GM18517 (cell line): ENCODE measurements at regions not wholly inside any gene's neighbourhood (a gene's known extent, or its start where the extent isn't known, plus 50 kb on each side); places are given as distances from the start of the nearest gene placed in this dataset.
"Not testable (repeated sequence)": the region's sequence is repeated elsewhere in the genome, so short reads cannot be mapped to it uniquely, and the experiment has no call there.

Experiments used
- ATAC-seq: cut with Tn5 transposase; IDR thresholded peaks from one replicate; pipeline ENCODE4 v1.9.1; 2021; ENCODE audit warnings: mild to moderate bottlenecking, moderate library complexity; ENCODE audit not compliant: unreplicated experiment

DNA sequence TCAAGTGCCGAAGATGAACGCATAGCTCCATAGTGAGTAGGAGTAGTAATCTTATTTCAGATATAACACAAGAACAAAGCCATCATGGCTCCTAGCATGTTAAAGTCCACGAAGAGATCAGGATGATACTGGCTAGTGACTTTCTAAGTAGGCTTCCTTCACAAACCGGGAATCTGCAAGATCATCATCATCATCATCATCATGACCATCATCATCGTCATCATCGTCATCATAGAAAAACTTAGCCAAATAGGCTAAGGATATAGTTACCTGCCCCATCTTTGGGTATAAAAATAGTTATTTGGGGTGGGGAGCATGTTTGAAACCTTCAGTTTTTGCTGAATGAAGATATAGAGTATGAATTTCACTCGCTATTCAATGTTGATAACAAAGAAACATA lies 57.9 kb downstream of the PYDC2 start:
- ATAC-seq, result no peak

GRCh38 chr3:191521055-191521454 lies 60.1 kb downstream of the PYDC2 start:
- no peak for ATAC-seq

DNA sequence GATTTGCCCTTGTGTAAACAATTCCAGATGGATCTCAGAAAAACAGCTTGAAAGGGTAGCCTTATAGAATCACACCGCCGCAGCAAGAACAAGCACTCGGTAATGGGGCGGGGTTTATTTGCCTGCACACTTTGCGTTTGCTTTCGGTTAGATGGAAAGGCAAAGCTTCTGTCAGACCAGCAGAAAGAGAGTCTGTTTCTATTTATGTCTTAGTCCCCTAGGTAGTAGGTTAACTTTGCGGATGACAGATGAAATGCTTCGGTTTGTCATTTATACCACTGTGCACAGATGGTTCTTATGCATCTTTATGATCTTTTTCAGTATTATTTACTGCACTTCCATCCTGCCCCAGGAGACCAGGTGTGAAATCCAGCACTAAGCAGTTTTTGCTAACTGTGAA lies 62.2 kb downstream of the PYDC2 start:
- ATAC-seq, result no peak

GRCh38 chr3:191528589-191528988 lies 67.6 kb downstream of the PYDC2 start:
- no peak for ATAC-seq

DNA sequence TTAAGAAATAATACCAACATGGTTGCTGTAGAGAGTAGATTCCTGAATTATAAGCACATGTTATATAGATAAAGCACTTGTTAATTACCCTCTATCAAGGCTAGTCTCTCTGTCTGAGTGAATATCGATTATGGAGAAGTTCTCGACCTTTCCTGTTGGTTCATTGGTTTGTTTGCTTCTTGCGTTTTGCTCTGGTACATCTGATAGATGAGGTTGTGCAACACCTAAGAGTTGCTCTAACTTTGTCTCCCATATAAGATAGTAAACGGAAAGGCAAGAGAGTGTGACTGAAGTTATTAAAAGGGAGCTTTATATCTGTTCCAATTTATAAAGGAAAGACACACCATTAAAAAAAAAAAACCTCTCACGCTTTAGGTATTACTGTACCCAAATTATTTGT lies 69.0 kb downstream of the PYDC2 start:
- no peak for ATAC-seq

GRCh38 chr3:191531434-191531972 lies 70.5 kb downstream of the PYDC2 start:
- ATAC-seq, result no peak

GRCh38 chr3:191543018-191543417 lies 82.1 kb downstream of the PYDC2 start:
- ATAC-seq, result no peak

DNA sequence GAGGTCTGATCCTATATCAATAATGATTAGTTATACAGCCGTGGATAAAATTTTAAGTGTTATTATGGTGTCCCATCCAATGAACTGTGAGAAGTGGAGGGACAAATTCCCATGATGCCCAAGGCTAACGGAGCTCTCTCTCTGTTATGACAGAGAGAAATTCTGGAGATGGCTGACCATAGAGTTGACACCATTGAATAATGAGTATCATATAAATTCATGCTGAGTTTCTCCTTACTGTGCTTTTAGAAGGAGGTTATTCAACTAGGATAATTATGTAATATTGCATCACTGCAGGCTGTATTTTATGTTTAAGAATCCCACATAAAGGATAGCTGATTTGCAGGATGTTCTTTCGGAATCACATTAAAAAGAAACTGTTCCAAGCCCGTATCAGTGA lies 82.9 kb downstream of the PYDC2 start:
- ATAC-seq, result no peak

DNA sequence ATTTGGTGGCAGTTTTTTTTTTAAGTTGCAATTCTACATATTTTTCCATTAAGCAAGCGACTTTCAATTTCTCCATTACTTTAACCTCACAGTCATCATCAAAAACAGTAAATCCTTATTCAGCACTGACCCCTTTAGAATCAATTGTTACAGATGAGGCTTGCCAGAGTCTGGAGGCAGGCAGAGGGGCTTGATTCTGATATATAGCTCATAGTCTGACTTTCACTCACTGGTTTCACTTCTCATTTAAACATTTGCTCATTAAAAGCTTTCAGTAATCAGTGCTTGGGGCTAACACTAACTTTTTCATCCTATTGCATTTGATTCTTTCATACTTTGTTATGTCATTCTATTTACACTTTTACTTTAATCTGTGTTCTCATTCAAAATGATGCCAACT lies 88.4 kb downstream of the PYDC2 start:
- ATAC-seq, result no peak

DNA sequence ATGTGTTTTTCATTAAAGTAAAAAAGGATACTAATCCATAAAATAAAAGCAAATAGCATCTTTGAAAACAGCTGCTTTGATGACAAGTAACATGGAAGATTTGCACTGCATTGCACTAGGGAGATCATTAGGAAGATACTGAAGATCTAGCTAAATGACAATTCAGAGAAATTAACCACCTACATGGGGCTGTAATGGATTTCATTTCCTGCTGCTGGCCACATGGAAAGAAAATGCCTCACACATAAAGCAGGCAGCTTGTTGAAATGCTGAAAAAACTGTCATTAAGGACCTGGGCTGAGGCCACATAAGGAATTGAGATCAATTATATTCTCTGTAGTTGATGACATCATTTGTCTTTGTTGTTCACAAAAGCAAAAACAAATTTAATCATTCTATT lies 94.1 kb downstream of the PYDC2 start:
- ATAC-seq, result no peak

GRCh38 chr3:191557322-191557721 lies 96.4 kb downstream of the PYDC2 start:
- ATAC-seq, result no peak

- ATAC-seq, result no peak
Measured at GRCh38 chr3:191563722-191564121, 102.8 kb downstream of the PYDC2 start.

GRCh38 chr3:191566469-191566868 lies 105.5 kb downstream of the PYDC2 start:
- ATAC-seq, result no peak

DNA sequence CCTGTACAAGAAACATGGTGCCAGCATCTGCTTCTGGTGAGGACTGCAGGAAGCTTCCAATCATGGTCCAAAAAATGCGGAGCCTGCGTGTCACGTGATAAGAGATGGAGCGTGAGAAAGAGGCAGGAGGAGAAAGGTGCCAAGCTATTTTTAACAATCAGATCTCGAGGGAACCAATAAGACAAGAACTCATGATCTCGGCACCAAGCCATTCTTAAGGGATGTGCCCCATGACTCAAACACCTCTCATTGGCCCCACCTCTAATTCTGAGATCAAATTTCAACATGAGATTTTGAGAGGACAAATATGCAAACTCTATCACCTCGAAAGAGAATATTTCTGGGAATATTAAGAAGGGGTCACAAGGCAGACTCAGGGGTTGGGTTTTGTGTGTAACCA lies 107.2 kb downstream of the PYDC2 start:
- ATAC-seq, result no peak

GRCh38 chr3:191592105-191592504 lies 131.1 kb downstream of the PYDC2 start:
- no peak for ATAC-seq

- no peak for ATAC-seq
Measured at GRCh38 chr3:191593486-191593885, 132.5 kb downstream of the PYDC2 start.

DNA sequence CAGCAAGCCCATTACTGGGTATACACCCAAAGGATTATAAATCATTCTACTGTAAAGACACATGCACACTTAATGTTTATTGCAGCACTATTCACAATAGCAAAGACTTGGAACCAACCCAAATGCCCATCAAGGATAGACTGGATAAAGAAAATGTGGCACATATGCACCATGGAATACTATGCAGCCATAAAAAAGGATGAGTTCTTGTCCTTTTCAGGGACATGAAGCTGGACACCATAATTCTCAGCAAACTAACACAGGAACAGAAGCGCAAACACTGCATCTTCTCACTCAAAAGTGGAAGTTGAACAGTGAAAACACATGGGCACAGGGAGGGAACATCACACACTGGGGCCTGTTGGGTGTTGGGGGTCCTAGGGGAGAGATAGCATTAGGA lies 154.5 kb downstream of the PYDC2 start:
- not testable (repeated sequence) for ATAC-seq

DNA sequence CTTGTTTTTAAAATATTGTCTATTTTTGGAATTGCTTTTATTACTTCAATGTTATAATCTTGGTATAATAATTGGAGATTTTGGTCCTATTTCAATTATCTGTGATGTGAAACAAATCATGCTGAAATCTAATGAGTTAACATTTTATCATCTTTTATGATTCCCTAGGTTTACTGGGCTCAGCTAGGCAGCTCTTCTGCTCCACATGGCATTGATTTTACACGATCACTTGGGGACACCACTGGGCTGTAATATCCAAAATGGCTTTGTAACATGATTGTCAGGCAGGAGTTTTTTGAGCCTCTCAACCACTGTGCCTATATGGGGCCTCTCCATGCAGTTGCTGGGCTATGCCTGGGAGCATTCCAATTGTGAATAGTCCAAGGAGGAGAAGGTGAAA lies 163.3 kb downstream of the PYDC2 start:
- no peak for ATAC-seq

DNA sequence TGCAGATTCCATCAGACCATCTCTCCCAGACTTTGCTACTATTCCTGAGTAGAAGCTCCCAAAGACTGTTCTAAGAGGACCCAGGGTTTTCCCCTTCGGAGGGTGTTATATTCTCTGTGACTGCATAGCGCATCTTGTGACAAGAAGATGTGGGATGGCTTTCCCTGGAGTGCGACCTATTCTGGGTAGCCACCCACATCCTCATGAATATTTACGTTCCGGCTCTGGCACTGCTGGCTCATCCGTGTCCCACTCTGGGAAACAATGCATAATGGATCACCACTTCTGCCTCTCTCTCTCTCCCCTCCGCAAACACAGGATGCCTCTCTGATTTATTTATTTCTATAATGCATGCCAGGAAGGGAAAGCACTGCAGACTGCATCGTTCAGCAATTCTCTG lies 166.1 kb downstream of the PYDC2 start:
- ATAC-seq, result no peak

DNA sequence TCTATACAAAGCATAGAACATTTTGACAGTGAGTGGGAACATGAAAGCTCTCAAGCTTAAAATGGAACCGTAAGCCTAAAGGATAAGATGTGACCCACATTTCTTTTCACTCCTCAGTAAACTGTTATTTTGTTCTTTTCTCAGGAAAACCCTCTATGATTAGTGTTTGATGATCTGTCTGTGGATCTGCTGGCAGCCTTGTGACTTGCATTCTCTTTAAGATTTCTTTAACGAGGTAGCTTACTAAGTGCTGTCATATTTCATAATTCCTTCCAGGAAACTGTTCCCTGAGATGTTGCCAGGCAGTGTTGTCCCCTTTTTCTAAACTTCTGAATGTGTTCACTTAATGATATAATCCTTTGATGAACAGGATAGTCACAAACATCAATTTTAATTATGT lies 167.6 kb downstream of the PYDC2 start:
- no peak for ATAC-seq

DNA sequence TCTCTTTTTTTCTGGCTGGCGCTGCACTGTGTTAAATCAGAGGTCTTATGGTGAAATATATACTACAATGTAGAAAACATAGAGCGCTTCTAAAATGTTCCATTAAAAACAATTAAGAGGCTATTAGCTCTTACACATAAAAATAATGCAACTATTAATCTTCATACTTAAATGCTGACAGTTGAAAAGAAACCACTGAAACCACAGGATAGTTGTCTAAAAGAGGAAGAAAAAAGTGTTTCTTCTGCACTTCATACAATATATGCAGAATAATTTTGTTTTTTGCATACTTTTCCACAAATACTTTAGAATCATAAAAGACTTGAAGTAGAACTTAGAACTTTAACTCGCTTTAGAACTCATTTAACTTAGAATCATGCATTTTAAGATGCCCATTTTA lies 170.5 kb downstream of the PYDC2 start:
- no peak for ATAC-seq

DNA sequence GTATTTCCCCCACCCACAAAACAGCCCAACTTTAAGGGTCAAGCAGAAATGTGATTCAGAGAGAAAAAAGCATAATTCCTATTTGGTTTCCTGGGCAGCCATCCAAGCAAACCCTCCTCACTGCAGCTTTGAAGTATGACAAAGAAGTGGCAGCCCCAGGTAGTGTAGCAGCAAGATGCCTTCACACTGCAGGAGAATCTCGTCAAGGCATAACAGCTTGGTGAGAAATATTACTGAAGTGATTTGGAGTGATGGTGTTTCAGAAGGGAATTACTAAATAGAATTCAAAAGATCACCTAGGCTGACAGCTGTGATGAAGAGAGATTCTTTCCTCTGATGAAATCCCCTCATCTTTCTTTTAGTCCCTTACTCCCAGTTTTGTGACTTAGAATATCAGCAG lies 173.9 kb downstream of the PYDC2 start:
- no peak for ATAC-seq

DNA sequence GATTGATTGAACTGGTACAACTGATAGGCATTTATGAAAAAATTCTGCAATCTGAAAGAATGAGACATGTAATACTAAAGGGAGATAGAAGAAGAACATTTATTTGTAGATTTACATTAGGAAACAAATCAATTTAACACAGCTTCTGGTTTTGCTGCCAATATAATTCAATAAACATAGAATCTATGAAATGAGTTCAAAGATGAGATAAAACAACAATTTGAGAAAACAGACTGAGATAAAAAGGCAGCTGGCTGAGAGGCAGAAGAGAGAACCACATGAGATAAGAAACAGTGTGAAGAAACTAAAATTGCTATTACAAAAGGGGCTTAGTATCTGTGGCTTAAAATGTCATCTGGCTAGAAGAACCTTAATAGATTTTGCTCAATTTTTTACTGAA lies 176.6 kb downstream of the PYDC2 start:
- ATAC-seq, result no peak

- no peak for ATAC-seq
Measured at GRCh38 chr3:191641789-191642188, 180.8 kb downstream of the PYDC2 start.
